ENCODE measurements at regions not wholly inside any gene's neighbourhood (a gene's known extent, or its start where the extent isn't known, plus 50 kb on each side); places are given as distances from the start of the nearest gene placed in this dataset.
"Not testable (repeated sequence)": the region's sequence is repeated elsewhere in the genome, so short reads cannot be mapped to it uniquely, and the experiment has no call there.

GRCh38 chr7:16933296-16934279 is 51.8 kb upstream of the AGR3 start:
- peak; percentile 22 to 53 for DNase-seq

- DNase-seq = no peak
Observed at GRCh38 chr7:16934722-16935340, 53.0 kb upstream of the AGR3 start.

- DNase-seq = no peak
Observed at GRCh38 chr7:16935341-16935735, 53.6 kb upstream of the AGR3 start.

GRCh38 chr7:16936626-16937422 is 55.0 kb upstream of the AGR3 start:
- no peak for DNase-seq

- no peak for DNase-seq
Observed at GRCh38 chr7:16939161-16939560, 57.4 kb upstream of the AGR3 start.

GRCh38 chr7:16940776-16941175 is 59.0 kb upstream of the AGR3 start:
- DNase-seq = no peak

GRCh38 chr7:16942929-16943509 is 61.2 kb upstream of the AGR3 start:
- DNase-seq = no peak

GRCh38 chr7:16944936-16945335 is 63.2 kb upstream of the AGR3 start:
- DNase-seq = no peak

- DNase-seq = no peak
Observed at GRCh38 chr7:16945372-16945771, 63.6 kb upstream of the AGR3 start.

GRCh38 chr7:16948110-16948509 is 66.3 kb upstream of the AGR3 start:
- not testable (repeated sequence) for DNase-seq

- DNase-seq = no peak
Observed at GRCh38 chr7:16951483-16952080, 69.8 kb upstream of the AGR3 start.

GRCh38 chr7:16954321-16954720 is 72.5 kb upstream of the AGR3 start:
- no peak for DNase-seq

- DNase-seq = no peak
Observed at GRCh38 chr7:16958724-16959123, 76.9 kb upstream of the AGR3 start.

GRCh38 chr7:16960337-16960965 is 78.7 kb upstream of the AGR3 start:
- no peak for DNase-seq

GRCh38 chr7:16961641-16962040 is 79.9 kb upstream of the AGR3 start:
- DNase-seq = no peak

- DNase-seq = no peak
Observed at GRCh38 chr7:16963044-16963443, 81.3 kb upstream of the AGR3 start.

- not testable (repeated sequence) for DNase-seq
Observed at GRCh38 chr7:16965697-16966096, 83.9 kb upstream of the AGR3 start.

GRCh38 chr7:16967300-16967811 is 85.6 kb upstream of the AGR3 start:
- no peak for DNase-seq

GRCh38 chr7:16970732-16971482 is 89.1 kb upstream of the AGR3 start:
- DNase-seq = no peak

GRCh38 chr7:16975712-16976111 is 93.9 kb upstream of the AGR3 start:
- no peak for DNase-seq
